CD14-positive monocyte (primary cell): ENCODE measurements at regions not wholly inside any gene's neighbourhood (a gene's known extent, or its start where the extent isn't known, plus 50 kb on each side); places are given as distances from the start of the nearest gene placed in this dataset.

Source experiments
- DNase-seq, 3 donors: peaks; one replicate each; pipeline ENCODE4 v3.0.0-alpha.2; 2011 to 2022
- H2AFZ ChIP-seq: 2 replicates; pipeline ENCODE4 v1.6.0; 2012; ENCODE audit warnings: mild to moderate bottlenecking, low read depth, low read length, inconsistent platforms; ENCODE audit not compliant: insufficient read depth, poor library complexity, severe bottlenecking
- H3K27ac ChIP-seq, 2 donors: 1 replicate in 1 of 2; 2 replicates in 1 of 2; pipeline ENCODE4 v1.5.1; 2012 to 2013; ENCODE audit warnings: low read length in 2 of 2, control low read depth in 1 of 2, inconsistent platforms in 1 of 2, low read depth in 1 of 2, mild to moderate bottlenecking in 1 of 2
- H3K27me3 ChIP-seq, 2 donors: one replicate each; pipeline versions ENCODE4 v1.6.0 to v1.6.1; 2011 to 2013; ENCODE audit warnings: low read length in 2 of 2; ENCODE audit not compliant: control insufficient read depth in 2 of 2, insufficient read depth in 2 of 2
- H3K36me3 ChIP-seq, 2 donors: replicated peaks in 1 of 2; 1 replicate in 1 of 2; 2 replicates in 1 of 2; pipeline versions ENCODE4 v1.5.1 to v1.6.1; 2012 to 2013; ENCODE audit warnings: low read length in 2 of 2, control low read depth in 1 of 2, inconsistent platforms in 1 of 2, mild to moderate bottlenecking in 1 of 2; ENCODE audit not compliant: insufficient read depth in 2 of 2, control insufficient read depth in 1 of 2
- H3K4me1 ChIP-seq, 2 donors: 1 replicate in 1 of 2; 2 replicates in 1 of 2; pipeline versions ENCODE4 v1.5.1 to v1.6.1; 2012 to 2013; ENCODE audit warnings: low read length in 2 of 2, control low read depth in 1 of 2, inconsistent platforms in 1 of 2, mild to moderate bottlenecking in 1 of 2, moderate library complexity in 1 of 2; ENCODE audit not compliant: insufficient read depth in 2 of 2, control insufficient read depth in 1 of 2
- H3K4me2 ChIP-seq: replicated peaks from 2 replicates; pipeline ENCODE3; 2012; ENCODE audit warnings: low read length, moderate library complexity, mild to moderate bottlenecking; ENCODE audit not compliant: poor library complexity, severe bottlenecking; ENCODE audit errors: extremely low read depth
- H3K4me3 ChIP-seq, 3 experiments: fragments of 200-600 bp in 1 of 3; sonication (generic) in 1 of 3; replicated peaks in 1 of 3; 1 replicate in 2 of 3; 2 replicates in 1 of 3; pipeline ENCODE4 v1.5.1; 2011 to 2013; ENCODE audit warnings: low read length in 3 of 3, mild to moderate bottlenecking in 3 of 3, control low read depth in 2 of 3, low read depth in 2 of 3, inconsistent platforms in 1 of 3, moderate library complexity in 1 of 3
- H3K79me2 ChIP-seq: 2 replicates; pipeline ENCODE4 v1.6.0; 2012; ENCODE audit warnings: mild to moderate bottlenecking, control low read depth, inconsistent platforms, low read length, moderate library complexity; ENCODE audit not compliant: insufficient read depth
- H3K9ac ChIP-seq: 2 replicates; pipeline ENCODE4 v1.6.0; 2017; ENCODE audit warnings: low read length, mild to moderate bottlenecking; ENCODE audit not compliant: insufficient read depth, poor library complexity, severe bottlenecking
- H3K9me3 ChIP-seq, 2 donors: replicated peaks in 1 of 2; 1 replicate in 1 of 2; 2 replicates in 1 of 2; pipeline versions ENCODE4 v1.5.1 to v1.6.1; 2012 to 2013; ENCODE audit warnings: low read length in 2 of 2, control low read depth in 1 of 2; ENCODE audit not compliant: control insufficient read depth in 1 of 2, insufficient read depth in 1 of 2
- H4K20me1 ChIP-seq: 2 replicates; pipeline ENCODE4 v1.6.0; 2012; ENCODE audit warnings: mild to moderate bottlenecking, low read length, control low read depth, moderate library complexity; ENCODE audit not compliant: insufficient read depth
- H3K27ac Mint-ChIP-seq, 7 donors: one replicate each; pipeline ENCODE4 v1.8.0; 2020; ENCODE audit warnings: mild to moderate bottlenecking in 7 of 7, mixed read lengths in 7 of 7, moderate library complexity in 6 of 7, inconsistent platforms in 2 of 7
- H3K27me3 Mint-ChIP-seq, 3 donors: one replicate each; pipeline ENCODE4 v1.8.0; 2021 to 2022; ENCODE audit warnings: low read depth in 3 of 3, mild to moderate bottlenecking in 3 of 3, mixed read lengths in 3 of 3, moderate library complexity in 3 of 3, inconsistent platforms in 1 of 3
- H3K36me3 Mint-ChIP-seq, 2 donors: one replicate each; pipeline ENCODE4 v1.8.0; 2020; ENCODE audit warnings: mixed read lengths in 2 of 2, inconsistent platforms in 1 of 2, mild to moderate bottlenecking in 1 of 2
- H3K4me1 Mint-ChIP-seq: one replicate; pipeline ENCODE4 v1.8.0; 2020; ENCODE audit warnings: mild to moderate bottlenecking, mixed read lengths
- H3K4me3 Mint-ChIP-seq, 2 donors: one replicate each; pipeline ENCODE4 v1.8.0; 2020; ENCODE audit warnings: mild to moderate bottlenecking in 2 of 2, mixed read lengths in 2 of 2, moderate library complexity in 1 of 2
- H3K9me3 Mint-ChIP-seq, 7 donors: one replicate each; pipeline ENCODE4 v1.8.0; 2020 to 2022; ENCODE audit warnings: mixed read lengths in 7 of 7, mild to moderate bottlenecking in 6 of 7, moderate library complexity in 6 of 7, inconsistent platforms in 2 of 7
- CTCF ChIP-seq: fragments of 200-600 bp; IDR thresholded peaks from one replicate; pipeline ENCODE4 v1.8.0; 2022; ENCODE audit warnings: antibody characterized with exemption, mild to moderate bottlenecking
- WGBS: methylation state at CpG from one replicate; pipeline ENCODE4 v1.1.5; 2013; ENCODE audit warnings: missing lambda C conversion rate; ENCODE audit not compliant: insufficient coverage; 5-methylcytosine and 5-hydroxymethylcytosine counted together
- intact Hi-C, 2 donors: fragments of 100-400 bp; cut with micrococcal nuclease; formaldehyde crosslinking; loops; one replicate each; pipeline versions ENCODE4 v1.15.0 to v1.15.1; 2023

GRCh38 chr3:147231111-147231510, 175.2 kb downstream of the ZIC4 start:
- Mint-ChIP-seq H3K27ac (no peak overlapping the region), H3K9me3 (peaks cover 0 to 5% (median 2%) of the 10 kb centered on the region in 7 donors), H3K4me1 (no peaks in the 10 kb centered on the region), H3K27me3 (no peaks in the 10 kb centered on the region), H3K36me3 (no peaks in the 10 kb centered on the region), H3K4me3 (no peak overlapping the region)
- DNase-seq = no peak
- Histone ChIP-seq H2AFZ (no peak overlapping the region), H4K20me1 (no peaks in the 10 kb centered on the region), H3K27me3 (no peaks in the 10 kb centered on the region), H3K36me3 (no peaks in the 10 kb centered on the region), H3K9ac (no peak overlapping the region), H3K27ac (no peak overlapping the region), H3K4me2 (no peak overlapping the region), H3K79me2 (no peaks in the 10 kb centered on the region), H3K9me3 (no peaks in the 10 kb centered on the region), H3K4me1 (no peaks in the 10 kb centered on the region), H3K4me3 (no peak overlapping the region)
- intact Hi-C loops = no loop called here
- TF ChIP-seq CTCF = no peak
- WGBS = no CpG with 5 or more reads among the region's 2 CpGs

GRCh38 chr3:147222291-147222690, 184.1 kb downstream of the ZIC4 start:
- WGBS = no CpG with 5 or more reads among the region's 1 CpG
- DNase-seq = no peak
- Mint-ChIP-seq H3K27me3 (peaks cover 0 to 2% (median 0%) of the 10 kb centered on the region in 3 donors), H3K4me1 (no peaks in the 10 kb centered on the region), H3K4me3 (no peak overlapping the region), H3K9me3 (no peaks in the 10 kb centered on the region), H3K27ac (no peak overlapping the region), H3K36me3 (no peaks in the 10 kb centered on the region)
- Histone ChIP-seq H3K9ac (no peak overlapping the region), H3K36me3 (no peaks in the 10 kb centered on the region), H3K4me2 (no peak overlapping the region), H3K27me3 (no peaks in the 10 kb centered on the region), H3K4me1 (no peaks in the 10 kb centered on the region), H3K9me3 (no peaks in the 10 kb centered on the region), H3K79me2 (no peaks in the 10 kb centered on the region), H2AFZ (no peak overlapping the region), H3K27ac (no peak overlapping the region), H3K4me3 (no peak overlapping the region), H4K20me1 (no peaks in the 10 kb centered on the region)
- intact Hi-C loops = no loop called here
- no peak for TF ChIP-seq CTCF
